PC-3 (cell line): ENCODE measurements at regions not wholly inside any gene's neighbourhood (a gene's known extent, or its start where the extent isn't known, plus 50 kb on each side); places are given as distances from the start of the nearest gene placed in this dataset.
A peak's percentile ranks its signal among the peaks of the same experiment; 100 is the strongest.

ENCODE experiments used
- ATAC-seq: fragments of 200-7000 bp; cut with Tn5 transposase; 2 replicates; pipeline ENCODE4 v1.9.1; 2020; ENCODE audit warnings: mild to moderate bottlenecking, moderate library complexity
- BruUV-seq: library from RNA; stranded (reverse); fragments of 400-500 nt; replicated peaks from 2 replicates; lab custom pipeline; 2021; lab: Mats Ljungman, UMichigan
- CTCF ChIA-PET: fragments of 300-600 bp; sonication (Branson Sonifier 250); formaldehyde crosslinking; loops from one replicate; lab custom pipeline; 2022; ENCODE audit warnings: antibody characterized with exemption; lab: Charles Lee
- POLR2A ChIA-PET: fragments of 300-600 bp; sonication (Branson Sonifier 250); formaldehyde crosslinking; loops from one replicate; lab custom pipeline; 2022; ENCODE audit warnings: antibody characterized with exemption; ENCODE audit not compliant: unreplicated experiment; lab: Charles Lee
- DNase-seq: peaks from one replicate; pipeline ENCODE4 v3.0.0-alpha.2; 2015
- H2AFZ ChIP-seq: fragments of 300-600 bp; sonication (generic); 2 replicates; pipeline ENCODE4 v1.6.0; 2016; ENCODE audit warnings: antibody characterized with exemption, low read length
- H3F3A ChIP-seq: fragments of 300-600 bp; sonication (generic); one replicate; pipeline ENCODE4 v1.6.0; 2017; ENCODE audit warnings: antibody characterized with exemption, low read length, control low read depth, mild to moderate bottlenecking; ENCODE audit not compliant: unreplicated experiment
- H3K27ac ChIP-seq: fragments of 300-600 bp; sonication (generic); 2 replicates; pipeline ENCODE4 v1.5.1; 2016; ENCODE audit warnings: mild to moderate bottlenecking, low read length
- H3K27me3 ChIP-seq: fragments of 300-600 bp; sonication (generic); 2 replicates; pipeline ENCODE4 v1.6.1; 2016; ENCODE audit warnings: low read length, mixed read lengths
- H3K36me3 ChIP-seq: fragments of 300-600 bp; sonication (generic); 2 replicates; pipeline ENCODE4 v1.6.1; 2016; ENCODE audit warnings: low read depth, mixed run types, low read length, mixed read lengths
- H3K4me1 ChIP-seq: fragments of 300-600 bp; sonication (generic); 2 replicates; pipeline ENCODE4 v1.5.1; 2016; ENCODE audit warnings: low read length; ENCODE audit not compliant: insufficient read depth
- H3K4me2 ChIP-seq: fragments of 300-600 bp; sonication (generic); 2 replicates; pipeline ENCODE4 v1.6.0; 2016; ENCODE audit warnings: low read length
- H3K4me3 ChIP-seq: fragments of 300-600 bp; sonication (generic); 2 replicates; pipeline ENCODE4 v1.5.1; 2016; ENCODE audit warnings: mild to moderate bottlenecking, low read length, mixed read lengths
- H3K79me2 ChIP-seq: fragments of 300-600 bp; sonication (generic); 2 replicates; pipeline ENCODE4 v1.6.1; 2017; ENCODE audit warnings: low read length, mixed read lengths
- H3K9ac ChIP-seq: fragments of 300-600 bp; sonication (generic); 2 replicates; pipeline ENCODE4 v1.6.0; 2016; ENCODE audit warnings: mild to moderate bottlenecking, low read length
- H3K9me2 ChIP-seq: fragments of 300-600 bp; sonication (generic); replicated peaks from 2 replicates; pipeline ENCODE4 v1.6.1; 2016; ENCODE audit warnings: mixed run types, low read length, mixed read lengths
- H3K9me3 ChIP-seq: fragments of 300-600 bp; sonication (generic); 2 replicates; pipeline ENCODE4 v1.6.1; 2016; ENCODE audit warnings: low read length, mixed read lengths
- H4K20me1 ChIP-seq: fragments of 300-600 bp; sonication (generic); 2 replicates; pipeline ENCODE4 v1.6.1; 2016; ENCODE audit warnings: low read length, mixed read lengths
- EZH2 ChIP-seq: fragments of 300-600 bp; sonication (generic); IDR thresholded peaks from one replicate; pipeline ENCODE4 v1.6.1; 2017; ENCODE audit warnings: antibody characterized with exemption, mild to moderate bottlenecking, low read length; ENCODE audit not compliant: unreplicated experiment
- EZH2phosphoT487 ChIP-seq: fragments of 300-600 bp; sonication (generic); IDR thresholded peaks from 2 replicates; pipeline ENCODE4 v1.6.1; 2018; ENCODE audit warnings: mild to moderate bottlenecking, antibody characterized with exemption, low read length, borderline replicate concordance
- intact Hi-C: fragments of 100-400 bp; cut with micrococcal nuclease; formaldehyde crosslinking; loops from 2 replicates; pipeline ENCODE4 v1.9.0; 2023
- TF ChIP-seq, protein P1 (sequence below): fragments of 300-600 bp; sonication (generic); conservative IDR thresholded peaks from 2 replicates; pipeline ENCODE4 v1.5.1; 2017; ENCODE audit warnings: antibody characterized with exemption, low read depth, mild to moderate bottlenecking, low read length

DNA sequence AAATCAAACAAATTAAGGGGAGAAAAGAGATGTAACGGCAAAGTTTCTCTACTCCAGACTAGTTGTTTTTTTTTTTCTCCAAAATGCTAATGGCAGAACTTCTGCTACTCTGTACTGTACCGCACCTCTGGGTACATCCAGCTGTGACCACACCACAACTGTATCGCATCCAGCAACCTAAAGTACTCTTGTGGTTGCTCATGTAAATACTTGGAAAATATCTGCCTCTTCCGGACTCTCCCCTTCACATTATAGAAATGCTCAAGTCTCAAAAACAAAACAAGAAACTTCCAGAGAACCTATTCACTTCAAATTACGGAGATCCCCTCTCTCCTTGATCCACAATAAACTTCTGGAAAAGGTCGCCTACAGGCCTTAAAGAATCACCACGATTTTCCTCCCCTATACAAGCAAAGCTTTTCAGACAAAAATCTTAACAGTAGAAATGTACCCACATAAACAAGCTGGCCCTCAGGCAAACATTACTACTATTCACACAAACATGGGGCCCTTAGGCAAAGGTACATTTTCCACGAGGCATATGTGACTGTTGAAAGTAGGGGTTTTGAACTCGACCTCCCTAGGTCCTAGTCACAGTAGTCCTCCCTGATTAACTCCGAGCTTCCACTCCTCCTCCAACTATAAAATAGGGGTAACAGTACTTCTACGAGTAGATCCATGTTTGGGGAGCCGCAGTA, 222.9 kb upstream of the MKLN1 start:
- no peaks in the 10 kb centered on the region for H3F3A ChIP-seq
- peak overlapping the region; percentile 65 for H3K4me3 ChIP-seq
- peaks cover 11% of the 10 kb centered on the region for H3K36me3 ChIP-seq
- peaks cover 95% of the 10 kb centered on the region for H3K79me2 ChIP-seq
- TSS peak; percentile 1 for BruUV-seq
- DNase-seq: no peak
- no peaks in the 10 kb centered on the region for H3K9me2 ChIP-seq
- ATAC-seq: no peak
- H2AFZ ChIP-seq: no peak overlapping the region
- ChIA-PET CTCF (no interaction called here), POLR2A (interaction anchor here (0.5 kb wide), 1 partner anchor 1902 kb away, joined by 4 read pairs; no protein-coding TSS in a partner anchor)
- peaks cover 15% of the 10 kb centered on the region for H3K4me1 ChIP-seq
- peak overlapping the region; percentile 81 for H3K4me2 ChIP-seq
- no peak overlapping the region for H3K27ac ChIP-seq
- no peaks in the 10 kb centered on the region for H3K9me3 ChIP-seq
- no peaks in the 10 kb centered on the region for H3K27me3 ChIP-seq
- peaks cover 21% of the 10 kb centered on the region; the same call in 1 of the 2 replicates for H4K20me1 ChIP-seq
- intact Hi-C loops: loop anchor here (5.0 kb wide), 1 partner anchor 32 kb away; no protein-coding TSS in a partner anchor
- H3K9ac ChIP-seq: no peak overlapping the region
- TF ChIP-seq EZH2: no peak
- TF ChIP-seq, protein P1, sequence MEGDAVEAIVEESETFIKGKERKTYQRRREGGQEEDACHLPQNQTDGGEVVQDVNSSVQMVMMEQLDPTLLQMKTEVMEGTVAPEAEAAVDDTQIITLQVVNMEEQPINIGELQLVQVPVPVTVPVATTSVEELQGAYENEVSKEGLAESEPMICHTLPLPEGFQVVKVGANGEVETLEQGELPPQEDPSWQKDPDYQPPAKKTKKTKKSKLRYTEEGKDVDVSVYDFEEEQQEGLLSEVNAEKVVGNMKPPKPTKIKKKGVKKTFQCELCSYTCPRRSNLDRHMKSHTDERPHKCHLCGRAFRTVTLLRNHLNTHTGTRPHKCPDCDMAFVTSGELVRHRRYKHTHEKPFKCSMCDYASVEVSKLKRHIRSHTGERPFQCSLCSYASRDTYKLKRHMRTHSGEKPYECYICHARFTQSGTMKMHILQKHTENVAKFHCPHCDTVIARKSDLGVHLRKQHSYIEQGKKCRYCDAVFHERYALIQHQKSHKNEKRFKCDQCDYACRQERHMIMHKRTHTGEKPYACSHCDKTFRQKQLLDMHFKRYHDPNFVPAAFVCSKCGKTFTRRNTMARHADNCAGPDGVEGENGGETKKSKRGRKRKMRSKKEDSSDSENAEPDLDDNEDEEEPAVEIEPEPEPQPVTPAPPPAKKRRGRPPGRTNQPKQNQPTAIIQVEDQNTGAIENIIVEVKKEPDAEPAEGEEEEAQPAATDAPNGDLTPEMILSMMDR: no peak
- TF ChIP-seq EZH2phosphoT487: no peak

DNA sequence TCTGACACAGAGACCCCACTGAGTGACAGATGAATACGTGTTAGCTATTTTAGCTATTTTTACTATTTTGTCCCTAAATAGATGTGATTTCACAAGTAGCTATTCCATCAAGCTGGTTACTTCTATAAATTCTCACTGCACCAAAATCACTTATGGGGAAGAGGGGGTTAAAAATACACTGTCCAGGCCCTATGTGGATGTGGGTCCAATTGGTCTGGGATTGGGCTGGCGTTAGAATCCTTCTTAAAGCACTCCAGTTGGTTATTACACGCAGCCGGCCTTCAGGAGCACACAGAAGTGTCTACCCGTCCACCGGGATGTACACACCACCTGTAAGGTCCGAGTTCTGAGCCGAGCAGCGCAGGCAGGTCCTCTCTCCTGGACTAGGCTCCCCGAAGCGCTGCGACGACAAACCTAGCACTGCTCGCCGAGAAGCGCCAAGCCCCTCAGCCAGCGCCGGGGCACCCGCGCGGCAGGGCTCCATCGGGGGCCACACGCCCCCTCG, 222.3 kb upstream of the MKLN1 start:
- CTCF ChIA-PET: no interaction called here
- POLR2A ChIA-PET: no interaction called here
- H3K27ac ChIP-seq: no peak overlapping the region
- H3K36me3 ChIP-seq: peaks cover 11% of the 10 kb centered on the region
- H3K9me3 ChIP-seq: no peaks in the 10 kb centered on the region
- ATAC-seq (peak; percentile 1; the same call in 1 of the 2 replicates), DNase-seq (peak; percentile 9)
- peaks cover 21% of the 10 kb centered on the region; the same call in 1 of the 2 replicates for H4K20me1 ChIP-seq
- intact Hi-C loops: loop anchor here (5.0 kb wide), 1 partner anchor 33 kb away; no protein-coding TSS in a partner anchor
- peaks cover 16% of the 10 kb centered on the region for H3K4me1 ChIP-seq
- H2AFZ ChIP-seq: no peak overlapping the region
- H3K4me3 ChIP-seq: peak overlapping the region; percentile 65
- TF ChIP-seq EZH2phosphoT487 (no peak), EZH2 (no peak)
- TF ChIP-seq, protein P1: no peak
- H3F3A ChIP-seq: no peaks in the 10 kb centered on the region
- no TSS peak for BruUV-seq
- H3K4me2 ChIP-seq: peak overlapping the region; percentile 81
- H3K9ac ChIP-seq: no peak overlapping the region
- H3K9me2 ChIP-seq: no peaks in the 10 kb centered on the region
- peaks cover 95% of the 10 kb centered on the region for H3K79me2 ChIP-seq
- no peaks in the 10 kb centered on the region for H3K27me3 ChIP-seq
